ENCODE measurements at regions not wholly inside any gene's neighbourhood (a gene's known extent, or its start where the extent isn't known, plus 50 kb on each side); places are given as distances from the start of the nearest gene placed in this dataset.

GRCh38 chr19:30637926-30638325, 265.7 kb downstream of the ZNF536 start:
- no peak for DNase-seq

GRCh38 chr19:30634996-30635975, 263.1 kb downstream of the ZNF536 start:
- 81 to 84% methylated on average over 14 to 20 of the region's 20 CpGs for WGBS, 2 donors
- Histone ChIP-seq H3K27ac (no peak overlapping the region), H3K4me3 (no peak overlapping the region), H3K36me3 (no peaks in the 10 kb centered on the region), H3K27me3 (no peaks in the 10 kb centered on the region), H3K4me1 (no peaks in the 10 kb centered on the region), H3K9me3 (no peaks in the 10 kb centered on the region)
- no peak for DNase-seq
- ATAC-seq (ENCODE audit: low FRiP score in 2 of 2): peak in 1 of 2 donors; percentile 25
- TF ChIP-seq CTCF (IDR thresholded peaks at IDR 0.05) (no peak), EP300 (IDR thresholded peaks at IDR 0.05) (no peak), POLR2A (IDR thresholded peaks at IDR 0.05) (no peak), POLR2AphosphoS5 (IDR thresholded peaks at IDR 0.05) (no peak)

More at GRCh38 chr19:30637926-30638325, 265.7 kb downstream of the ZNF536 start:
- Histone ChIP-seq H3K27ac (no peak overlapping the region), H3K4me1 (no peaks in the 10 kb centered on the region), H3K36me3 (no peaks in the 10 kb centered on the region), H3K9me3 (no peaks in the 10 kb centered on the region), H3K4me3 (no peak overlapping the region), H3K27me3 (no peaks in the 10 kb centered on the region)
- ATAC-seq (ENCODE audit: low FRiP score in 2 of 2): no peak
- no peak for TF ChIP-seq POLR2AphosphoS5 (IDR thresholded peaks at IDR 0.05)
- TF ChIP-seq POLR2A (IDR thresholded peaks at IDR 0.05): no peak
- TF ChIP-seq EP300 (IDR thresholded peaks at IDR 0.05): no peak
- no peak for TF ChIP-seq CTCF (IDR thresholded peaks at IDR 0.05)
- WGBS, 2 donors: 70 to 84% methylated on average over 2 of the region's 2 CpGs

- WGBS, 2 donors: 85 to 88% methylated on average over 19 of the region's 19 CpGs
- ATAC-seq (ENCODE audit: low FRiP score in 2 of 2) (no peak), DNase-seq (no peak)
- no peak overlapping the region for H3K4me3 ChIP-seq
- no peaks in the 10 kb centered on the region for H3K4me1 ChIP-seq
- H3K27me3 ChIP-seq: no peaks in the 10 kb centered on the region
- no peak overlapping the region for H3K27ac ChIP-seq
- TF ChIP-seq POLR2AphosphoS5 (IDR thresholded peaks at IDR 0.05): no peak
- TF ChIP-seq EP300 (IDR thresholded peaks at IDR 0.05): no peak
- TF ChIP-seq CTCF (IDR thresholded peaks at IDR 0.05): no peak
- no peak for TF ChIP-seq POLR2A (IDR thresholded peaks at IDR 0.05)
- no peaks in the 10 kb centered on the region for H3K36me3 ChIP-seq
- no peaks in the 10 kb centered on the region for H3K9me3 ChIP-seq
Observed at GRCh38 chr19:30634131-30634830, 262.1 kb downstream of the ZNF536 start.

DNA sequence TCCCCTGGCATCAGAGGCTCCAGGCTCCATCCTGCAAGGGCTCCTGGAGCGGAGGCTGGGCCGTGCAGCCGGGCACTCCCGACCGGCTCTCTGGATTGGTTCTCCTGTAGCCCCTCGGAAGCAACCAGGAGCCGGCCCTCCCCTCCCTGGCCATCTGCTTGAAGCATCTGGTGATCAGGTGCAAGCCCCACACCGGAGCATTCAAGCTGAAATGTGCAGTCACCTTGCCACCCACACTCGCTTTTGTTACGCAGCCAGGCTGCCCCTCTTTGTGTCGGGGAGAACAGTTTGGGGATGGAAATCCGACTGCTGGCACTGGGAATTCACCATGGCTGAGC, 258.8 kb downstream of the ZNF536 start:
- Histone ChIP-seq H3K4me3 (no peak overlapping the region), H3K36me3 (no peaks in the 10 kb centered on the region), H3K27me3 (no peaks in the 10 kb centered on the region), H3K9me3 (no peaks in the 10 kb centered on the region), H3K27ac (no peak overlapping the region), H3K4me1 (no peaks in the 10 kb centered on the region)
- DNase-seq (no peak), ATAC-seq (ENCODE audit: low FRiP score in 2 of 2) (no peak)
- TF ChIP-seq EP300 (IDR thresholded peaks at IDR 0.05) (no peak), POLR2AphosphoS5 (IDR thresholded peaks at IDR 0.05) (no peak), POLR2A (IDR thresholded peaks at IDR 0.05) (no peak), CTCF (IDR thresholded peaks at IDR 0.05) (no peak)
- 87 to 95% methylated on average over 11 to 12 of the region's 12 CpGs for WGBS, 2 donors
